DOHH2 (cell line): ENCODE measurements at regions not wholly inside any gene's neighbourhood (a gene's known extent, or its start where the extent isn't known, plus 50 kb on each side); places are given as distances from the start of the nearest gene placed in this dataset.

Experiments
- CTCF ChIP-seq: fragments of 200-600 bp; sonication (generic); IDR thresholded peaks from one replicate; pipeline ENCODE4 v1.5.1; 2014; ENCODE audit warnings: antibody characterized with exemption, mild to moderate bottlenecking, low read depth, low read length; ENCODE audit not compliant: poor library complexity, severe bottlenecking
- EZH2phosphoT487 ChIP-seq: fragments of 200-600 bp; sonication (generic); IDR thresholded peaks from 2 replicates; pipeline ENCODE4 v1.6.1; 2017; ENCODE audit warnings: borderline replicate concordance, mild to moderate bottlenecking, antibody characterized with exemption, low read length, moderate library complexity, mixed read lengths

GRCh38 chr3:161796780-161797179, 300.2 kb downstream of the OTOL1 start:
- TF ChIP-seq CTCF (no peak), EZH2phosphoT487 (no peak)
